ENCODE measurements at regions not wholly inside any gene's neighbourhood (a gene's known extent, or its start where the extent isn't known, plus 50 kb on each side); places are given as distances from the start of the nearest gene placed in this dataset.

- TF ChIP-seq CTCF (IDR thresholded peaks at IDR 0.05) (no peak), TAF1 (IDR thresholded peaks at IDR 0.05; ENCODE audit: borderline replicate concordance, low read depth, low read length) (no peak), JUND (IDR thresholded peaks at IDR 0.05) (no peak), RFX5 (IDR thresholded peaks at IDR 0.05; ENCODE audit: low read length) (no peak), GABPA (IDR thresholded peaks at IDR 0.05; ENCODE audit: low read depth) (no peak), SIN3A (IDR thresholded peaks at IDR 0.05; ENCODE audit: borderline replicate concordance, low read depth, low read length) (no peak), RAD21 (IDR thresholded peaks at IDR 0.05; ENCODE audit: low read length) (no peak), YY1 (IDR thresholded peaks at IDR 0.05; ENCODE audit: low read depth) (no peak; the same call in 1 of the 2 replicates), MXI1 (IDR thresholded peaks at IDR 0.05; ENCODE audit: low read depth, low read length) (no peak), USF2 (IDR thresholded peaks at IDR 0.05; ENCODE audit: borderline replicate concordance, low read depth, low read length) (no peak), REST (IDR thresholded peaks at IDR 0.05; ENCODE audit: low read depth, low read length) (no peak), RCOR1 (IDR thresholded peaks at IDR 0.05; ENCODE audit: low read length) (no peak), POLR2AphosphoS5 (IDR thresholded peaks at IDR 0.05; ENCODE audit: low read depth, low read length) (no peak; the same call in 1 of the 2 replicates), RXRA (IDR thresholded peaks at IDR 0.05; ENCODE audit: borderline replicate concordance, low read depth) (no peak)
Observed at GRCh38 chr6:26187981-26188635, 100.9 kb downstream of the HFE start.

Measured in SK-N-SH (cell line).